Uterus (tissue), 3 donors: ENCODE measurements at regions not wholly inside any gene's neighbourhood (a gene's known extent, or its start where the extent isn't known, plus 50 kb on each side); places are given as distances from the start of the nearest gene placed in this dataset.
"Not testable (repeated sequence)": the region's sequence is repeated elsewhere in the genome, so short reads cannot be mapped to it uniquely, and the experiment has no call there.

Experiments used
- DNase-seq, 2 donors: peaks; one replicate each; pipeline ENCODE4 v3.0.0-alpha.2; 2019 to 2020
- H3K27ac ChIP-seq, 2 donors: fragments of 200-600 bp; sonication (generic); 1 replicate in 1 of 2; 2 replicates in 1 of 2; pipeline ENCODE4 v1.5.1; 2016 to 2018
- H3K27me3 ChIP-seq, 2 donors: fragments of 200-600 bp; sonication (generic); one replicate each; pipeline ENCODE4 v1.5.1; 2018 to 2019; ENCODE audit warnings: control low read depth in 1 of 2
- H3K36me3 ChIP-seq, 2 donors: fragments of 200-600 bp; sonication (generic); one replicate each; pipeline ENCODE4 v1.5.1; 2019; ENCODE audit warnings: control low read depth in 1 of 2
- H3K4me1 ChIP-seq, 2 donors: fragments of 200-600 bp; sonication (generic); one replicate each; pipeline ENCODE4 v1.5.1; 2018 to 2019; ENCODE audit warnings: control low read depth in 1 of 2
- H3K4me3 ChIP-seq, 2 donors: fragments of 200-600 bp; sonication (generic); 1 replicate in 1 of 2; 2 replicates in 1 of 2; pipeline ENCODE4 v1.5.1; 2018 to 2019; ENCODE audit warnings: mild to moderate bottlenecking in 1 of 2
- H3K9me3 ChIP-seq, 2 donors: fragments of 200-600 bp; sonication (generic); one replicate each; pipeline ENCODE4 v1.5.1; 2019; ENCODE audit warnings: control low read depth in 1 of 2
- POLR2A ChIP-seq, 2 donors: fragments of 450-650 bp; IDR thresholded peaks; one replicate each; pipeline ENCODE4 v1.6.1; 2016; ENCODE audit warnings: antibody characterized with exemption in 2 of 2, mild to moderate bottlenecking in 1 of 2, moderate library complexity in 1 of 2
- intact Hi-C: fragments of 100-400 bp; cut with DNase I; formaldehyde crosslinking; loops from one replicate; pipeline ENCODE4 v1.15.1; 2023; ENCODE audit warnings: low total_unique reads
- TF ChIP-seq, protein P1 (sequence below), 4 experiments: fragments of 200-600 bp in 2 of 4; fragments of 450-650 bp in 2 of 4; sonication (generic) in 2 of 4; IDR thresholded peaks; one replicate each; pipeline ENCODE4 v1.5.1; 2016 to 2019; ENCODE audit warnings: antibody characterized with exemption in 4 of 4, mild to moderate bottlenecking in 2 of 4, moderate library complexity in 1 of 4
- donor health status: DM: yes; HTN: yes; CAD: no.

DNA sequence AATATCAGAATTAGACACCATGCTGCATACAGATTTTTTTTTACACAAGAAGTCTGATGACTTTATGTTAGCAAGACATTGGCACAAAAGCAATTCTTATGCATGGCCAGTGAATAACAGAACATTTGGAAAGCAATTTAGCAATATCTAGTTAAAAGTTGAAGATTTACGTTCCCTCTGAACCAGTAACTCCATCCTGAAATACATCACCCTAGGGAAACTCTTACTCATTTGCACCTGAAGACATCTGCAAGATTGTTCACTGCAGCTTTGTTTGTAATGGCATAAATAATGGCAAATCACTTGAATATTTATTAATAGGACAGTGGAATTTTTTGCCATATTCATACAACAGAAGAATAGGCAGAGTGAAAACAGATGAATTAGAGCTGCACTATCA, 670.0 kb upstream of the NOVA1 start:
- H3K9me3 ChIP-seq, result no peaks in the 10 kb centered on the region
- no peaks in the 10 kb centered on the region for H3K36me3 ChIP-seq
- H3K4me3 ChIP-seq, result no peak overlapping the region
- TF ChIP-seq, protein P1, sequence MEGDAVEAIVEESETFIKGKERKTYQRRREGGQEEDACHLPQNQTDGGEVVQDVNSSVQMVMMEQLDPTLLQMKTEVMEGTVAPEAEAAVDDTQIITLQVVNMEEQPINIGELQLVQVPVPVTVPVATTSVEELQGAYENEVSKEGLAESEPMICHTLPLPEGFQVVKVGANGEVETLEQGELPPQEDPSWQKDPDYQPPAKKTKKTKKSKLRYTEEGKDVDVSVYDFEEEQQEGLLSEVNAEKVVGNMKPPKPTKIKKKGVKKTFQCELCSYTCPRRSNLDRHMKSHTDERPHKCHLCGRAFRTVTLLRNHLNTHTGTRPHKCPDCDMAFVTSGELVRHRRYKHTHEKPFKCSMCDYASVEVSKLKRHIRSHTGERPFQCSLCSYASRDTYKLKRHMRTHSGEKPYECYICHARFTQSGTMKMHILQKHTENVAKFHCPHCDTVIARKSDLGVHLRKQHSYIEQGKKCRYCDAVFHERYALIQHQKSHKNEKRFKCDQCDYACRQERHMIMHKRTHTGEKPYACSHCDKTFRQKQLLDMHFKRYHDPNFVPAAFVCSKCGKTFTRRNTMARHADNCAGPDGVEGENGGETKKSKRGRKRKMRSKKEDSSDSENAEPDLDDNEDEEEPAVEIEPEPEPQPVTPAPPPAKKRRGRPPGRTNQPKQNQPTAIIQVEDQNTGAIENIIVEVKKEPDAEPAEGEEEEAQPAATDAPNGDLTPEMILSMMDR (IDR thresholded peaks at IDR 0.05), result no peak
- TF ChIP-seq POLR2A (IDR thresholded peaks at IDR 0.05), result no peak
- no peaks in the 10 kb centered on the region for H3K27me3 ChIP-seq
- intact Hi-C loops, result no loop called here
- no peak for DNase-seq
- H3K4me1 ChIP-seq, result no peaks in the 10 kb centered on the region
- H3K27ac ChIP-seq, result no peak overlapping the region

DNA sequence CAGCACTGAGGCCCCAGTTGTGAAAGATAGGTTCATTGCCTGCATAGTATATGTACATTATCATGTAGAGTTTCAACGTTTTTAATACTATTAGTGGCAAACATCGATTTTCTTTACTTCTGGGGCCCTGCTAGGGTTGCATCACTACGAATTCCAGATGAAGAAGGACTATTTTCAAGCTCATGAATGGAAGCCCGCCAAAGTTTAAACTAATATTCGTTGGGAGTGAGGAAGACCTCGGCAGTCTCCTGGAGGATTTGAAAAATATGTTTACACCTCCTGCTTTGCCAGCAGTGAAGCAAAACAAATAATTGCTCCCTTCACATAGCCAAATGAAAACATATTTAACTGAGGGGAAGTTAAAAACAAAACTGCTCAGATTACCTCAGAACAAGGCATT, 672.9 kb upstream of the NOVA1 start:
- intact Hi-C loops, result no loop called here
- Histone ChIP-seq H3K27me3 (no peaks in the 10 kb centered on the region), H3K4me1 (no peaks in the 10 kb centered on the region), H3K9me3 (no peaks in the 10 kb centered on the region), H3K36me3 (no peaks in the 10 kb centered on the region), H3K4me3 (no peak overlapping the region), H3K27ac (no peak overlapping the region)
- TF ChIP-seq POLR2A (IDR thresholded peaks at IDR 0.05), result no peak
- TF ChIP-seq, protein P1 (IDR thresholded peaks at IDR 0.05), result no peak
- no peak for DNase-seq

DNA sequence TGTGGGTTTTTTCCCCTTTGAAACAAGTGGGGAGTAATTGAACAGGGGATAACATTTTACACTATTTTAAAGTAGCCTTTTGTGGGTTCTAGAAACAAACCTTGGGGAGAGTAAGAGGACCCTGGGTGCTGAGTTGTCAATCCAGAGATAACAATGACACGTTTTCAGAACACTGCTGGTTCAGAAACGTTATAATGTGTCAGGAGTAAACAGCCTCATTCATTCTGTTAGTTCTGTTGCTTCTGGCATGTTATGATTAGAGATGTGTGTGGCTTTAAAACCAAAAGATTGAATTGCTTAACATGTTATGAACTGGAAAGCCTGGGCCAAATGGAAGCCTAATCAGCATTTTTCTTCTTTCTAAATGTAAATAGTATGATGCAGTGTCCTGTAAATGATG, 680.5 kb upstream of the NOVA1 start:
- Histone ChIP-seq H3K9me3 (no peaks in the 10 kb centered on the region), H3K27ac (no peak overlapping the region), H3K27me3 (no peaks in the 10 kb centered on the region), H3K4me1 (no peaks in the 10 kb centered on the region), H3K36me3 (no peaks in the 10 kb centered on the region), H3K4me3 (no peak overlapping the region)
- DNase-seq, result no peak
- intact Hi-C loops, result no loop called here
- TF ChIP-seq, protein P1 (IDR thresholded peaks at IDR 0.05), result no peak
- no peak for TF ChIP-seq POLR2A (IDR thresholded peaks at IDR 0.05)

DNA sequence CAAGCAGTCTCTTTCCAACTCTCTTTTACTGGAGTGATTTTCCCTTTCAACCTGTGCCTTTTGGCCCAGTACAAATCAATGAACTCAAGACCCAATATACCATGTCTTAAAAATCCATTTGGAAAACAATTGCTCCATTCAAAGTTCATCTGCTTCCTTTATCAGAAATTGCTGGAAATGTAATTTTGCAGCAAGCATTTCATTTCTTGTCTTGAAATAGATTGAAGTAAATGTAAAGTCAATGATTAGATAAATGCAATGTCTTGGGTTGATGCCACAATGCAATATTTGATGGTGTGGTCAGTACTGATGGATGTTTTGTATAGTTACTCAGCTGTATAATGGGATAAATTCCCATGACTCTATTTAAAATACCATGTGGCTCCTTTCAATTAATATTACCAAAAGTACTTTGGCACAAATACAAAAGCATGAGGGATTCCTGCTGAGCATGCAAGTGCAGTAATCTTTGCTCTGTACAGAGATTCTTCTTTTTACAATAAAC, 707.7 kb upstream of the NOVA1 start:
- intact Hi-C loops, result no loop called here
- DNase-seq, result no peak
- no peaks in the 10 kb centered on the region for H3K36me3 ChIP-seq
- no peaks in the 10 kb centered on the region for H3K9me3 ChIP-seq
- no peaks in the 10 kb centered on the region for H3K27me3 ChIP-seq
- H3K27ac ChIP-seq, result no peak overlapping the region
- no peak for TF ChIP-seq POLR2A (IDR thresholded peaks at IDR 0.05)
- TF ChIP-seq, protein P1 (IDR thresholded peaks at IDR 0.05), result no peak
- H3K4me1 ChIP-seq, result no peaks in the 10 kb centered on the region
- no peak overlapping the region for H3K4me3 ChIP-seq

DNA sequence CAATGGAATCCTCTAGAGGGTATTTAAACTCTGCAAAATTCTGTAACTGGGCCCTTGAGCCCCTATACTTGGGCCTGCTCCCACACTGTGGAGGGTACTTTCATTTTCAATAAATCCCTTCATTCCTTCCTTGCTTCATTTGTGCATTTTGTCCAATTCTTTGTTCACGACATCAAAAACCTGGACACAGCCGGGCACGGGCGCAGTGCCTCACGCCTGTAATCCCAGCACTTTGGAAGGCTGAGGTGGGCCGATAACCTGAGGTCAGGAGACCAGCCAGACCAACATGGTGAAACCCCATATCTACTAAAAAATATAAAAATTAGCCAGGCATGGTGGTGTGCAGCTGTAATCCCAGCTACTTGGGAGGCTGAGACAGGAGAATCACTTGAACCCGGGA, 714.9 kb upstream of the NOVA1 start:
- H3K9me3 ChIP-seq, H3K36me3 ChIP-seq, H3K27me3 ChIP-seq, DNase-seq, intact Hi-C loops, H3K4me1 ChIP-seq, H3K27ac ChIP-seq, H3K4me3 ChIP-seq: not testable (repeated sequence)

DNA sequence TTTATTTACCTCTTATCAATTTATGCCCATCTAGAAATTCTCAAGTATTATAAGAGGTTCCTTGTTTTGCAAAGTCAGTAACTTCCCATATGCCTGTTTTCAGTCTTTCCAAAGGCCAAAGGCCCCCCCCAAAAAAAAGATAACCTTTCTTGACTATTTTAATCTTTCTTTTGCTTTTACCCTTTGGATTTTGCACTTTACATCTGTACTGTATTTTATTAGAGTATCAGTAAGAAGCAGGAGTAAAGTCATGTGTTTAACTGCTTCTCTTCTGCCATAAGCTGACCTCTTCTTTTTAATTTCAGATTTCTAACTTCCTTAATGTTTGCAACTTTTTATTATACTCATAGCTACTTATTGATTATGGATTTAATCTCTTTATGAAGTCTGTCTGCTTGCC, 716.4 kb upstream of the NOVA1 start:
- Histone ChIP-seq H3K9me3 (no peaks in the 10 kb centered on the region), H3K36me3 (no peaks in the 10 kb centered on the region), H3K4me3 (no peak overlapping the region), H3K4me1 (no peaks in the 10 kb centered on the region), H3K27me3 (no peaks in the 10 kb centered on the region), H3K27ac (no peak overlapping the region)
- DNase-seq, result no peak
- intact Hi-C loops, result no loop called here
- TF ChIP-seq, protein P1 (IDR thresholded peaks at IDR 0.05), result no peak
- TF ChIP-seq POLR2A (IDR thresholded peaks at IDR 0.05), result no peak
